GM19455 (cell line): ENCODE measurements at regions not wholly inside any gene's neighbourhood (a gene's known extent, or its start where the extent isn't known, plus 50 kb on each side); places are given as distances from the start of the nearest gene placed in this dataset.
"Not testable (repeated sequence)": the region's sequence is repeated elsewhere in the genome, so short reads cannot be mapped to it uniquely, and the experiment has no call there.

Experiments
- ATAC-seq: cut with Tn5 transposase; IDR thresholded peaks from one replicate; pipeline ENCODE4 v1.9.1; 2021; ENCODE audit not compliant: unreplicated experiment

DNA sequence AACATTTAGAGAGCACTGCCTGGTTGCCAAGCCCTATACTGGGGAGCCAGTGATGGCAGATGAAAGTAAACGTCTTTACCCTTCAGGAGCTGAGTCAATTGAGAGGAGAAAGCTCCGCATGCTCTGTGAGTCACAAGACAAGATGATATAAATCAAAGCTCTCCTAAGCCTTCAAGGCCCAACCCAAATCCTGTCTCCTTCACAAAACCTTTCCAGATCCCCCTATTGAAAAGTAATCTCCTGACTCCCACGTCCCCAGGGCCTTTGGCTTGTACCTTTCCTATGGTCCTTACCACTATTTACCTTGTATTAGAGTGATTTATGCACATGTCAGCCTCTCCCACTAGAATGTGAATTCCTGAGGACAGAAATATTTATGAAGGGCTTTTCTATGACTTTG is 230.1 kb upstream of the TENM4 start:
- no peak for ATAC-seq

DNA sequence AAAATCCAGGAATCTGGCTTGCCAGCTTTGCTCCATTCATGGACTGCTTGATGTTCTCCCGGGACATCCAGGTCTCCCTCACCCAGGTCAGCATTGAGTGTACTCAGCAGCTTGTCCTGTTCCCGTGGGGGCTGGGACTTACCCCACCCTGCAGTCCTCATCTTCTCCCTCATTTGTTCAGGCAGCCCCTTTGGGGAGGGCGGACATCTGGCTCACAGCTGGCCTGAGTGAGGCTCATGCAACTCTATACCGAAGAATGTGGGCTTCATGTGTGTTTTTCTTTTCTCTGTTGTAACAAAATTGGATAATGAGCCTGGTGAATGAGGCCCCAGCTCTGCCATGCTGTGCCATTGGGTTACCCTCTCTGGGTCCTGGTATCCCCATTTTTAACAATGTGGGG is 227.7 kb upstream of the TENM4 start:
- no peak for ATAC-seq

DNA sequence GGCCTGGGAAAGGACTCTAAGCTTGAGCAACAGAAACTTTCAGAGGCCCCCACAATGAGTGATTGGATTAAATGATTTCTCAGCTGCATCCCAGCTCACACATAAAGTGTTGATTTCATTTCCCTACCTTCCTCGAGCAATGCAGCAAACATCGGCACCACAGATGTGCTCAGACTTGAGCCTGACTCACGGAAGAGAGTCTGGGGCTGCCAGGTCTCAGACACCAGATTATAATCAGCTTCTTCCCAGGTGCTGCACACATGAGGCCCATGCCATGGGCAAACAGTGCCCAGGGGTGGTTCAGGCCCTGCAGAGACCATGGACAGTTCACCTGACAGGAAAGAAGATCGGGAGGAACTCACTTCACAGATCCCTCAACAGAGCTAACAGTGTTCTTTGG is 226.6 kb upstream of the TENM4 start:
- no peak for ATAC-seq

DNA sequence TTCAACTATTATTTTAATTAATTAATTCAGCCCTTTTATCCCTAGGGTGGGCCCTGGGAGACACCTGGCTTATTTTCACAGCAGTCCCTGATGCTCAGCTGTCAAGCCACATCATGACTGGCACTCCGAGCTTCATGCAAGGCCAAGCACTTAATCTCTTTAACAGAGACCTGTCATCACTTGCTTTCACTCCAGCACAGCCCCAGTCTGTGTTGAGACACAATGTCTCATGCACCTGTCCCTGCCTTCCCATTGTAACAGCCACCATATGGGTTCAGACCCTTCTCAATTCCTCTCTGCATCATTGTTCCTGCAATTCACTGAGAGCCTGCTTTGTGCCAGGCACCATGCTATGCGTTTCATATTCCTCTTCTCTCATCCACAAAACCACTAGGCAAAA is 222.2 kb upstream of the TENM4 start:
- no peak for ATAC-seq

DNA sequence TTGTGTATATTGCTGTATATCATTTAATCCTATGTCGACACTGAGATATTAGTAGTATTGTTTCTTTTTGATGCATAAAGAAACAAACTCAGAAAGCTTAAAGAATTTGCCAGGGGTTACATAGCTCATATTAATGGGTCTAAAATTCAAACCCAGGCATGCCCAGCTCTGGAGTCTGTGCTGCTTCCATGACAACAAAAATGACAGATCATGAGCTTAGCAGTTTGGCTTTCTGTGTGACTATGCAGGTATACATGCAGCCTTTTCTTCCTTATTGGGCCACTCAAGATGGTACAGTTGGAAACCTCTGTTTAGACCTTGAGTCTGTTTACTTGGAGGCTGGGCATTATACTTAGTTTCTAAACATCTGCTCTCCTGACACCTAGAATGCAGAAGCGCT is 220.5 kb upstream of the TENM4 start:
- ATAC-seq, result no peak

DNA sequence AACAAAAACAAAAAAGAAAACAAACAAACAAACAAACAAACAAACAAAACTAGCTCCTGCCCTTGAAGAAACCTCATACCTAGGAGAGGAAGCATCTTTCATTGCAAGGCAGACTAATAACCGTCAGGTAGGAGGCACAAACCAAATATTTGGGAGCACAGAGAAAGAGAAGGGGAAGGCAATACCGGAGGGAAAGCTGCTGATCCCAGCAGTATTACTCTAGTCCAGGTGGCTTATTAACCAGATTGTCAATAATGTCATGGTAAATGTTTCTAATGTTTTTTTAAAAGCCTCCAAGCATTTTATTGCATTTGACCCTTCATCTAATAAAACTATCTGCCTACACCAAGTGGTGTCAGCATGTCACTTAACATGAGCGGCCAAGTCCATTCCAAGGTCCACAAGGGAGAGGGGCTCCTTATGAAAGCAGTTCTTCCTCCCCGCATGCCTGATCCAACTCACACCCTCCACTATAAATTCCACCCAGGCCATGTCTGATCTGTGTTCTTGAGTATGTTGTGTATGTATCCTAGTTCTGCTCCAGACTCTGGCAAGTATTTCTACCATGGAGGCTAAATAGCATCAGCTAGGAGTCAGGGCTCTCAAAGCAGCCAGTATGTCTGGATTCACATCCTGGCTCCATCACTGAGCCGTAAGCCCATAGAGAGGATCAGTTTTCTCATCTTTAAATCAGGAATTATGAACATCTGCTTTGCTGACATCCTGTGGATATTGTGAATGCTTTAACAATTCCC is 208.1 kb upstream of the TENM4 start:
- ATAC-seq, result no peak

DNA sequence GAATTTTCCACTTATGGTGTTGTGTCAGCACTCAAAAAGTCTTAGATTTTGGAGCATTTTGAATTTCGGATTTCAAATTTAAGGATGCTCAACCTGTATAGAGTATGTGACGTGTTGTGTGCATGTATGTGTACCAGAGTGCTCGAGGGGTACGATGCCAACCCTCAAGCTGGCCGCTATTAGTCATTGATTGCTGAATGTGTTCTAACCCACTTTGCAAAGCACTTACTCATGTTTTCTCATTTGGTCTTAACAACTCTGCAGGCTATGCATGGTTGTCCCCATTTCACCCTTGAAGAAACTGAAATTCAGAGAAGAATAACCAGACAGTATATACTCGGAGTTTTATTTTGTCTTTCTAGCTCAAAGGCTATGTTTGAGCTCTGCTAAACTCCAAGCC is 196.4 kb upstream of the TENM4 start:
- no peak for ATAC-seq

DNA sequence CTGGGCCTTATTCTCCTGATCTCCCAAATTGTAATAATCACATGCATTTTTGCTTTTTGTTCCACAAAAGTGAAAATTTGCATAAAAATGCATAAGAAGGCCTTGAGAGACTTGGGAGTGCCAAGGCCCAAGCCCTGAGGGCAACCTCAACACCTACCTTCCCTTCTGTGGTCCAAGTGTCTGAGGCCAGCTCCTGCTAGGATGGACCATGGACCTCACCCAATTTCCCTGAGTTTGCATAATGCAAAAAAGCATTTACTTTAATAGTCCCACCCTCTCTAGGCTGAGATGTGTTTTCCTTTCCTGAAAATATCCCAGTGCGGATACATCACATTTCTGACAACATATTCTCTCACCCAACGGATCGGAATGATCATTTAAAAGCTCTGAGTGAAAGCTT is 194.1 kb upstream of the TENM4 start:
- ATAC-seq, result no peak

DNA sequence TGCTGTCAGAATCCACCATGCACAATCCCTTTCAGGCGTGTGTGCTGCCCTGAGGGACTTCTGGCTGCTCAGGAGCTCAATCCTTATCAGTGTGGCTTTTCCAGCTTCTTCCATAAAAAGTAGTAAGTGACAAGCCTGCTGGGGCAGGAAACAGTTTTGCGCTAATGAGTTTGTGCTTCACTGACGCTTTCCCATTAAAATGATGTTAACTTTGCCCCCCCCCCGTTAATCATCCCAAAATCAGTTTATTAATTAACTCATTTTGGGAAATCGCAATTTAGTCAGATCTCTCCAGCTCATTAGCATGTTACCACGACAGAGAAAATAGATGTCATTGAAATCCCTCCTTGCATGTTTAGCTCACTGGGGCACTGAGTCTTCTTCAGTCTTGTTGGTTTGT is 186.5 kb upstream of the TENM4 start:
- ATAC-seq, result no peak

DNA sequence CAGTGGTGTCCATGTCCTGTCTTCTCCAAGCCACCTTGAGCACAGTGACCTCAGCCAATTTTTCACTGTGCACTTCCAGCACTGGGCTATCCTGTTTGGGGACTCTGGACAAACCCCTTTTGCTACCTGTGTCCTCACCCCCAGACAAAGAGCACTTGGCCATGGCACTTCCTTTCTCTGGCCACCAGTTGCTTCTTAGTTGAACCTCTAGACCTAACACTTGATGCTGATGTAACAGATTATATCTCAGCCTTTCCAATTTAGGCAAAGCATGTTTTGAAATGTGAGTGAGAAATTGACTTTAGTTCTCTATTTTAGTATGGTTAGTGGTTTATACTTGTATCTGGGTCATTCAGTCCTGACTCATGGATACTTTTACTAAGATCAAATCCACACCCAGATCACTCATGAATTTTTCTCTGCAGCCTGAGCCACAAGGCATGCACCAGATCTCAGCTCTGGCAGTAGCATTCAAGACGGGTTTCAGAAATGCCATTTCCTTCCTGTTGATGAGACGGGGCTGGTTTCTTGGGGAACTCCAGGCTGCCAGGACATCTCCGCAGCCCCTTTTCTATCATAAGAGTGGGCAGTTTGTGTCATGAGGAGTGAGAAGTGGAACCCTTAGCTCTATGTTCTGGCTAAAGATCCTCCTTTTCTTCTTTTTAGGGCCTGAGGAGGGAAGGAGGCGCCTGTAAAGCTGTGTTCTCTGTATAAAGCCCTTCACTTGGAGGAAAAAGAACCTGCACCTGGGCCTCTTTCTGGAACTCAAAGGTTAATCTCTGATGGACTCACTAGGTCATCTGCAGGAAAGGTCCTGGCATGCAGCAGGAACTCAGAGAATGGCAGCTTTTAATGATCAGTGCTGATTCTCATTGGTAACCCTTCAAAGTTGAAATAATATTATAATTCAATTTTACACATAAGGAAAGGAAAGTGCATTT is 185.6 kb upstream of the TENM4 start:
- ATAC-seq, result no peak

DNA sequence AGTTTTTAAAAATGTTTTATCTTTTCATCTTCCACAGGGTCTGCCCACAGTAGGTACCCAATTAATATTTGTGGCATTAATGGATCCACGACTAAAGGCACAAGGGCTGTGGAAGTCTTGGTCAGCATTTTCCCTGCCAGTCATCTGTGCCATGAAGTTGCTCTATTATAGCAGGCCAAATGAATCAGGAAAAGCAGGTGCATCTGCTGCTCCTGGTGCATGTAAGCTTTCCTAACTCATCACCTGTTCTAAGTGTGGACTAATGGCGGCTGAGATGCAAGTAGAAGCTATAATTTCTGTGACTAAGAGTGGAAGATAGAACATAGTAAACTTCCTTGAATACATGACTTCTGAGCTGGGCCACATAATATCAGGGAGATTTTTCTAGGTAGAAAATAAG is 182.5 kb upstream of the TENM4 start:
- ATAC-seq, result no peak

DNA sequence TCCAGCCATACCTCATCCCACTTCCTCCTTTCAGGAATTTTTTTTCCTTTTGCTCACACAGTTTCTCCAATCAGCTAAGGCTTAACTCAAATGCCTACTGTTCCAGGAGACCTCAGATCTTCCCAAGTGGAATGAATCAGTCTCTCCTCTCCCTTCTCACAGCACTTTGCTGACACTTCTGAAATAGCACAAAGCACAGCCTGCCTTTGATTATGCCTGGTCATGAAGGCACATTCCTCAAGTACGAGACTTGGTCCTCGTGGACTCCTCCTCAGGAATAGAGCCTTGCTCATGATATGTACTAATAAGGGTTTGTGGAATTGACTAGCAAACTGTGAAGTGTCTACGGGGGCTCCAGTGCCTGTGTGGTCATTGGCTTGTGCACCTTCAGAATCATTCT is 176.7 kb upstream of the TENM4 start:
- ATAC-seq, result no peak

DNA sequence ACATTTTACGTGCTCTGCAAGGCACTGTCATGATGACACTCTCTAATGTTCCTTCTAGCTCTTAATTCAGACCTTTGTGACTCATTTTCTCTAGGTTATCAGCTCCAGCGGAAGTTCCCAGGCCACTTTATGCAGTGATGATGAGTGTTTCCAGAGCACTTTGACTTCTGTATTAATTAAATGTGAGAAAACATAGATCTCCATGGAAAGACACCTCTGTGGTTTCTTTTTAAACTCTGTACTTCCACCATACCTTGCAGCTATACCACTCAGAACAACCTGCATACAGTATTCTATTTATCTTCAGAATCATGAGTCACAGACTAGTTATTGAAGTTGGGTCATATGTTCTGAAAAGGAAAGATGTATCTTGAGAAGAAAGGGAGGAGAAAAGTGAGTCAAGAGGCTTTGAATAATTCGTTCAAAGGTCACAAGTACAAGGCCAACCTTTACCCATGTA is 175.6 kb upstream of the TENM4 start:
- ATAC-seq, result no peak

DNA sequence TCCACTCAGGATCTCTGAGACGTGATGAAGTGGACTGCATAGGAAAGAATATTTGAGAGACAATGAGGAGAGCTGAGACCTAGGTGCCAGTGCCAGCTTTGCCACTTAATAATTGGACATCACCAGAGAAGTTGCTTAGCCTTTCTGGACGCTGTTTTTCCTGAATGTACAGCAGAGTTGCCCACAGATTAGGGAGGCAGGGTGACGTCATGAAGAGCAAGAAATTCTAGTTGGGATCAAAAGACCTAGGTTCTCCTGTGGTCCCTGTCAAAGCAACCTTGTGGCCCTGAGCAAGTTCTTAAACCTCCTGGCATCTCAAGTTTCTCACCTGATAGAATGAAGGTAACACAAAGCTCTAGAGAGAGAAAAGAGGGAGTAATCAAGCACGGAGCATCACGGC is 174.6 kb upstream of the TENM4 start:
- no peak for ATAC-seq

DNA sequence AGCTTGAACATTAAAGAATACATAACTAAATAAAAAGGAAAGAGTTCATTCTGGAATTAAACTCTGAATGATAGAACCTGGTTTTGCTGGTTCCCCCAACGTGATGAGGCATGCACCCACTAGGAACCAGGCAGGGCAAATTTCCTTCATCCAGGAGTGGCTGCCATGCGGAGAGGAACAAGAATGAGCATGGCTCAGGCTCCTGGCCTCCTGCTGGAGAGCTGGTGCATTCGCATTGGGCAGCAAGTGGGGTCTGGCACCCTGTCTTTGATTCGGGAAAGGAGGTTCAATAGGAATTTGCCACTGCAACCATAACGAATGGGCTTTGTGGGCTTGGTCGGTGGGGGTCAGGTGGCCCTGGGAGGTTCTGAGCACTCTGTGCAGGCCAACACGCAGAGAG is 169.8 kb upstream of the TENM4 start:
- no peak for ATAC-seq

DNA sequence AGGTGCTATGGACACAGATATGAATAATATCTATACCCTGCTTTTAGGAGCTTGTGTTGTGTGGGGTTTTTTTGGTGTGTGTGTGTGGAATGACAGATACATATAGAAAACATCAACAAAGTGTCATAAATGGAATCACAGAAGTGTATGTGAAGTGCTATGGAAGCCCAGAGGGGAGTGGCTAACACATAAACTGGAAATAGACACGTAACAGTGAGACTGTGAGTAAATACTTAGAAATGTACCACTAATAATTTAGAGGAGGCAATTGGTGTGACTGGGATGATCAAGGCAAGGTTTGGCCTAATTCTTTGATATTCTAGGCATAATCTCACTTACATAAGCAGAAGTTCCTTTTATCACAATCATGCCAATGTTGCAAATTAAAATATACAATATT is 169.3 kb upstream of the TENM4 start:
- ATAC-seq, result no peak

DNA sequence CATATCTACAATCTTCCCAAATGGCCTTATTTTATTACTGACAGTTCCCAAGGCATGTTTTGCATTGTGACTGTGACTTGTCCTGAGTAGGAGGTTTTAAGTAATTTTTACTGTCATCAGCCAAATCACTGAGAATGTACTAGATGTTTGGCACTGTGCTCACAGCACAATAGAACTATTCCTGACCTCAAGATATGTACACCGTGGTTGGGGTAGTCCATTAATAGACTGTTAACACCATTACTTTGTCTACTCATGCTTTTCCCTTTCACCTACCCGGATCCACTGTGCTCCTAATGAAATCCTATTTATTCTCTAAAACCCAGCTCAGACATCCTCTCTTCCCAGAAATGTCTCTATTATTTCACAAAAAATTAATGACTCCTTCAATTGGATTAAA is 168.7 kb upstream of the TENM4 start:
- ATAC-seq, result no peak

DNA sequence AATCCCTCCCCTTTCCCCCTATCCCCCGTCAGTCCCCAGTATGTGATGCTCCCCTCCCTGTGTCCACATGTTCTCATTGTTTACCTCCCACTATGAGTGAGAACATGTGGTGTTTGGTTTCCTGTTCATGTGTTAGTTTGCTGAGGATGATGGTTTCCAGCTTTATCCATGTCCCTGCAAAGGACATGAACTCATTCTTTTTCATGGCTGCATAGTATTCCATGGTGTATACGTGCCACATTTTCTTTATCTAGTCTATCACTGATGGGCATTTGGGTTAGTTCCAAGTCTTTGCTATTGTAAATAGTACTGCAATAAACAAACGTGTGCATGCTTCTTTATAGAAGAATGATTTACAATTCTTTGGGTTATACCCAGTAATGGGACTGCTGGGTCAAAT is 165.6 kb upstream of the TENM4 start:
- ATAC-seq, result not testable (repeated sequence)

DNA sequence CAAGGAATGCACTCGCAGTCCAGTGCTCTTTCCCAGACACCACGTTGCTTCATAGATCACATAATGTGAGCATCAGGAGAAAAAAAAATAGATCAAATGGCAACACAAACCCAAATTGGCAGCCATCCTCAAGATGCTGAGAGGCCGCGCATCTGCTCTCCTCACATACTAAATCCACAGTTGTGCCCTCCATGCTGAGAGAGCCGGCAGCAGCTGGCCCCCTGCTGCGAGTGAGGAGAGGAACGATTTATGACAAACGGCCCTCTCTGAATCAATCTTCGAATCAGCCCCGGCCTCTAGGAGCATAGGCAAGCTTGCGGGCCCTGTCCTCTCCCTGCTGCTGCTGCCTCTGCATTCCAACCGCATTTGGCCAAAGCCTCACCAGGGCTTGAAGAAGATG is 159.9 kb upstream of the TENM4 start:
- ATAC-seq, result no peak

DNA sequence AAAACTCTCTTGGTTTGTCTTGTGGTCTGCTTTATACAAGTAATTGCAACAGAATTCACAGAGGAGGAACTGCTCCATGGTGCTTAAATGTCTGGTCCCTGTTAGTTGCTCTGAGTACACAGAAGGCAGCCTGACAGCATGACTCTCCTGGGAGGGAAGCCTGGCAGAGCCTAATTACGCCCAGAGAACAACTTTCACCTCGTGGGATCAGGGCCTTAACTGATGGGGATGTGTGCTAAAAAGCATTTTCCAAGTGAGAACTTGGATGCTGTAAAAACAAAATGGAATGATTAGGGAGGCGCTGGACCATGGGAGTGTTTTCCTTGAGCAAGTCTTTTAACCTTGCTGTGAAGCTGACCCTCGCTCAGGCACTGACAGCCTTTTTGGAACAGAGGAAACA is 154.0 kb upstream of the TENM4 start:
- no peak for ATAC-seq

DNA sequence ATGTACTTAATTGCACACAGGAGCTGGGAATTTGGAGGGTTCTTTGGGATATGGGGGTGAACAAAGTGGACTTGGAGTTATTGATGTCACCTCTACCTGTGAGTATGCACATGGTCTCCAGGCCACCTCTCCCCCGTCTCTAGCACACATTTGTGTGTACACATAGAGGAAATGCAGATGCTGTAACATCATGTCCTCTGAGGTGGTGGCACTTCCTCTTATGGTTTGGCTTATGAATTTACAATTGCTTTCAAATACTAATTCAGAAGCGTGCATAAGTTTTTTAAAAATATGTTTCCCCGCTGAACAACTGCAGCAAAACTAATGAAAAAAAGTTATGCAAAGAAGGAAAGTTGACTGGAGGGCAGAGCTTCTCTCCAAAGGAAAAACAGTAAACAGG is 152.0 kb upstream of the TENM4 start:
- no peak for ATAC-seq

DNA sequence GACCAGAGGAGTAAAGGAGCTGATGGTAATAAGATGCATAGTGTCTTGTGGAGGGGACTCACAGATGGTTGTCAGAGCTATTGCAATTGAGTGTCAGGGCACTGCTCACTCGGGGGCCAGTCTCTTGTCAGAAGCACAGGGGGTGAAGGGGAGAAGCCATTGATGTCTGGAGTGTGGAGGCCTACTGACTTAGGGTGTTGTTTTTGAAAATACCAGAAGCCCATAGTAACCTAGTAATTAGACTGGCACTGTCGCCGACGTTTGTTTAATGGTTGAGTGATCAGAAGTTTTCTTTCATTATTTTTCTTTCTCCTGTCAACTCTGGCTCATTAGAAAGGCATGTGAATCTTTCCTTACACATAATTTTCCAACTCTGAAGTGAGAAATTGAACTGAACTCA is 151.6 kb upstream of the TENM4 start:
- ATAC-seq, result no peak
